Fibroblast of the aortic adventitia (primary cell): ENCODE measurements at regions not wholly inside any gene's neighbourhood (a gene's known extent, or its start where the extent isn't known, plus 50 kb on each side); places are given as distances from the start of the nearest gene placed in this dataset.
"Not testable (repeated sequence)": the region's sequence is repeated elsewhere in the genome, so short reads cannot be mapped to it uniquely, and the experiment has no call there.

ENCODE experiments used
- DNase-seq: peaks from one replicate; pipeline ENCODE4 v3.0.0-alpha.2; 2010; ENCODE audit warnings: low read depth
- H3K4me3 ChIP-seq: 2 replicates; pipeline ENCODE4 v1.5.1; 2011; ENCODE audit warnings: low read depth, mild to moderate bottlenecking, control low read depth, low read length, moderate library complexity
- TF ChIP-seq, protein P1 (sequence below): IDR thresholded peaks from 2 replicates; pipeline ENCODE4 v1.5.1; 2011; ENCODE audit warnings: mild to moderate bottlenecking, low read length, control low read depth, inconsistent platforms; ENCODE audit not compliant: insufficient read depth

DNA sequence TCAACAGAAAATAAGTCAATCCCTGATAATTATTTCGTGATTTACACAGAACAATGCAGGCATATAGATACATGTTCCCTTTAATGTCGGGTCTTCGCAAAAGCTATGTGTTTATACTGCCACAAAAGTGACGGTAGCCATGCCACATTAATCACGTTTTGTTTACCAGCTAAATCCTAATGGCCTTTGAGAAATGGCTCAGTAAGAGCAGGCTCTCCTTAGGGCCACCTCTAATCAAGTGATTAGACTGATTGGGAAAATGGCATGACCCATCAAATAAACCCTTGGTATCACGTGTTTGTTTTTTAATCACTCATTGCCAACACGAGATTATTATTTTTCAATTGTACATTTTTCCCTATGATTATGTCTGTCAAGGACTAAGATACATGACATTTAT lies 102.0 kb upstream of the USP25 start:
- DNase-seq = no peak
- TF ChIP-seq, protein P1, sequence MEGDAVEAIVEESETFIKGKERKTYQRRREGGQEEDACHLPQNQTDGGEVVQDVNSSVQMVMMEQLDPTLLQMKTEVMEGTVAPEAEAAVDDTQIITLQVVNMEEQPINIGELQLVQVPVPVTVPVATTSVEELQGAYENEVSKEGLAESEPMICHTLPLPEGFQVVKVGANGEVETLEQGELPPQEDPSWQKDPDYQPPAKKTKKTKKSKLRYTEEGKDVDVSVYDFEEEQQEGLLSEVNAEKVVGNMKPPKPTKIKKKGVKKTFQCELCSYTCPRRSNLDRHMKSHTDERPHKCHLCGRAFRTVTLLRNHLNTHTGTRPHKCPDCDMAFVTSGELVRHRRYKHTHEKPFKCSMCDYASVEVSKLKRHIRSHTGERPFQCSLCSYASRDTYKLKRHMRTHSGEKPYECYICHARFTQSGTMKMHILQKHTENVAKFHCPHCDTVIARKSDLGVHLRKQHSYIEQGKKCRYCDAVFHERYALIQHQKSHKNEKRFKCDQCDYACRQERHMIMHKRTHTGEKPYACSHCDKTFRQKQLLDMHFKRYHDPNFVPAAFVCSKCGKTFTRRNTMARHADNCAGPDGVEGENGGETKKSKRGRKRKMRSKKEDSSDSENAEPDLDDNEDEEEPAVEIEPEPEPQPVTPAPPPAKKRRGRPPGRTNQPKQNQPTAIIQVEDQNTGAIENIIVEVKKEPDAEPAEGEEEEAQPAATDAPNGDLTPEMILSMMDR = no peak
- H3K4me3 ChIP-seq = no peak overlapping the region

DNA sequence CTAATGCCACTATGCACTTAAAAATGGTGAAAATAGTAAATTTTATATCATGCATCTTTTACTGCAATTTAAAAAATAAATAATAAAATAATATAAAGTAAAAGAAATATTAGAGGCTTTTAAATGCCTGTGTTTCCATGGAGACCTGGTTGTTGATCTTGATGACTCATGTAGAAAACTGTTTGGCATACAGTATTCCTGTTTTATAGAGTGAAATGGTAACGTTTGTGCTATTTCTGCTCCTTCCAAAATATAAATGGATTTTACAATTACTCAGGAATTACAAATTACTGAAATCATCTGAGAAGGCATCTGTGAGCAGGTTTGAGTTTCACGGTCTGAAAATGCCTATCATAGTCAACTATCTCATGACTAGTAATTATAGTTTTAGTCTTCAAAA lies 98.4 kb upstream of the USP25 start:
- H3K4me3 ChIP-seq = no peak overlapping the region
- TF ChIP-seq, protein P1 = no peak
- peak; percentile 69 for DNase-seq

DNA sequence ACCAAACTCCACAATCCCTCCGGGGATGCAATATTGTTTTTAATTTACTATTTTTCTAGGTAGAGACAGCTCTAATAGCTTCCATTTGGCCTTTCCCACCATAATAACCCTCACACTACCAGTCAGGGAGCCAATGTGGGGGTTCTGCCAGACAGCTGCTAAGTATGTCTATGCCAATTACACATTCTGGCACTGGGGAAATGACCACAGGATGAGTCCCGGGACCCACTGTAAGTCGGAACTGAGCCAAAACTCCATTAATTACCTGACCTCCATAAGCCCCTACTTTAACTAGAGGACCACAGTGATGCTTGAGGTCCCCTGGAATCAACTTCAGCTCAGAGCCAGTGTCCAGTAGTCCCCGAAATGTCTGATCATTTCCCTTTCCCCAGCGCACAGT lies 95.2 kb upstream of the USP25 start:
- not testable (repeated sequence) for DNase-seq, H3K4me3 ChIP-seq

DNA sequence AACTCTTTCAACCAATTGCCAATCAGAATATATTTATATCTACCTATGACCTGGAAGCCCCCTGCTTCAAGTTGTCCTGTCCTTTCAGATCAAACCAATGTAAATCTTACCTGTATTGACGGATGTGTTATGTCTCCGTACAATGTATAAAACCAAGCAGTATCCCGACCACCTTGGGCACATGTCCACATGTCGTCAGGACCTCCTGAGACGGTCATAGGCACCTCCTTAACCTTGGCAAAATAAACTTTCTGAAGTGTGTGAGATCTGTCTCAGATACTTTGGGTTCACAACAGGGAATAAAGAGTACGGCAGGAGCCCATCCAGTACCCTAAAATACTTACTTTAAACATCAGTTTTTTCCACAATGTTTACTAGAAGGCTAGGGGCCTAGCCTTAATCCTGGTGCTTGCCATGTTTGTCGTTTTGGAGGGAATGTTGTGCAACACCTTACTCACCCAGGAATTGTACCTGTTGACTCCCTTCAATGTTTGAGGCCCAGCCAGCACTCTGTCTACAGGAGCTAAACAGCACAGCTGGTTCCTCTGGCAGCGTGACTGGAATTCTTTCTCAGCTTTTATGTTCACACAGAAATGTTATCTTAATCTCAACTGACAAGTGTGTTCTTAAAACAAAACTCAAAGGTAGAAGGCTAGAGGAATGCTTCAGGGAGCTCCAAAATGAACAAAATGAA lies 90.8 kb upstream of the USP25 start:
- TF ChIP-seq, protein P1 = no peak
- DNase-seq = peak; percentile 38
- no peak overlapping the region for H3K4me3 ChIP-seq

DNA sequence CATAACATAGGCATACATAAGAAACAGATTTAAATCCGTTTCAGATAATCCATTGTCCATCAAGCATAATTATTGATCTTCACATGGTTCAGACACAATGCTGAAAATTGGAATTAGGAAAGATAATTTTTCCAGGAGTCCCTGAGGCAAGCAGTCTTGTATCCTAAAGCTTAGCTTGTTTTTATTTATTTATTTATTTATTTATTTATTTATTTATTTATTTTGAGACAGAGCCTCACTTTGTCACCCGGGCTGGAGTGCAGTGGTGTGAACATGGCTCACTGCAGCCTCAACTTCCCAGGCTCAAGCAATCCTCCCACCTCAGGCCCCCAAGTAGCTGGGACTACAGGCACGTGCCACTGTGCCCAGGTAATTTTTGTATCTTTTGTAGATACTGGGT lies 89.7 kb upstream of the USP25 start:
- H3K4me3 ChIP-seq, DNase-seq: not testable (repeated sequence)

DNA sequence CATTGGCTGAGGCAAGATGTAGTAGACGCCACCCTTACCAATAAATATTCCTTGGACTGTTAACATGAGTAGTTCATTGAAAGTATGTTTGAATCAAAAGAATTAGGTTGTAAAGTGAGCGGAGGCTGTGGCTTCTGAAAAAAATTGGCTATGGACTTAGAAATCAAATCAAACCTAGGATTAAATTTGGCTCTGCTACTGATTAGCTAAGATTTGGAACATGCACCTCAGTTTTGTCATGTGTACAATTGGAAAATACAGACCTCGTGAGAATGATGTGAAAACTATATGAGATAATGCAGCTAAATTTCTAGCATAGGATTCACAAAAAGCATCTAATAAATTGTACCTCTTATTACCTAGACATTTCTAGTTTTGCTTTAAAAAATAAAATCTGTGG lies 85.3 kb upstream of the USP25 start:
- TF ChIP-seq, protein P1 = no peak
- no peak overlapping the region for H3K4me3 ChIP-seq
- no peak for DNase-seq

DNA sequence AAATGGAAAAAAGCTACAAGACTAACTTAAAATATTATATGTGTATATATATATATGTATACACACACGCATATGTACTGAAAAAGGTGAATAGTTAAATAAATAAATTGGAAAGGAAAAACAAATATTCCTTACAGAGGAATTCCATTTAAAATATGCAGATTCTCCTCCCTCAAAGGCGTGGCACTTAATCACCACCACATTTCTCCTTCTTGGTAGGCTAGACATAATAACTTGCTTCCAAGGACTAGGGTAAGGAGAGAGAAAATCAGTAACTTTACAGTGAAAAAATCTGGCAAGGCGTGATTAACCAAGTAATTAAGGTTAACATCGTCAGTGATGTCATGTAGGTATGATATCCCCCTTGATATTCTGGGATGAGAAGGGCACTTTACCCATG lies 84.0 kb upstream of the USP25 start:
- no peak overlapping the region for H3K4me3 ChIP-seq
- no peak for DNase-seq
- TF ChIP-seq, protein P1 = no peak

DNA sequence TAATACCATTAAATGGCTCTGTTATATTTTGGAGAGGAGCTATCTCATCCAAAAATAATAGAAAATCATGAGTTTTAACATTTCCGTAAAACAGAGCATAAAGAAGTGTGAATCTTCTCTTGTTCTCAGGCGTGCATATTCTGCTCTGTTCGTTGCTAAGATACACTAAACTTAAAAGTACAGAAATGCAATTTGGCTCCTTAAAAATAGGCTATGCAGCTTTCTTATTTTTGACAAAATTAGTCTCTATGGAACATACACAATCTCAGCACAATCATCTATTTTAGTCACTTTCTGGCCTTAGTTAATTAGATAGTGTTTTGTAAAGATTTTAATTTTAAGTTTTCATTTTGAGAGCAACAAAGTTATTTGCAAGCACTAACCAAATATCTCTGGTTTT lies 79.0 kb upstream of the USP25 start:
- DNase-seq = no peak
- TF ChIP-seq, protein P1 = no peak
- H3K4me3 ChIP-seq = no peak overlapping the region
